HG02763 (cell line): ENCODE measurements at regions not wholly inside any gene's neighbourhood (a gene's known extent, or its start where the extent isn't known, plus 50 kb on each side); places are given as distances from the start of the nearest gene placed in this dataset.

ENCODE experiments used
- ATAC-seq: cut with Tn5 transposase; IDR thresholded peaks from one replicate; pipeline ENCODE4 v1.9.1; 2021; ENCODE audit warnings: mild to moderate bottlenecking, moderate library complexity; ENCODE audit not compliant: unreplicated experiment

- no peak for ATAC-seq
Measured at GRCh38 chr15:98139337-98139736, 178.8 kb downstream of the ARRDC4 start.

GRCh38 chr15:98142572-98142971 lies 182.1 kb downstream of the ARRDC4 start:
- ATAC-seq, result no peak

GRCh38 chr15:98143116-98143515 lies 182.6 kb downstream of the ARRDC4 start:
- no peak for ATAC-seq

- no peak for ATAC-seq
Measured at GRCh38 chr15:98144388-98144787, 183.9 kb downstream of the ARRDC4 start.

GRCh38 chr15:98146031-98146820 lies 185.7 kb downstream of the ARRDC4 start:
- no peak for ATAC-seq

GRCh38 chr15:98147415-98147814 lies 186.9 kb downstream of the ARRDC4 start:
- ATAC-seq, result no peak

- ATAC-seq, result no peak
Measured at GRCh38 chr15:98150084-98150483, 189.6 kb downstream of the ARRDC4 start.

GRCh38 chr15:98150536-98150935 lies 190.0 kb downstream of the ARRDC4 start:
- ATAC-seq, result no peak

- ATAC-seq, result no peak
Measured at GRCh38 chr15:98151096-98151495, 190.6 kb downstream of the ARRDC4 start.

GRCh38 chr15:98152156-98152555 lies 191.7 kb downstream of the ARRDC4 start:
- no peak for ATAC-seq

GRCh38 chr15:98154863-98155262 lies 194.4 kb downstream of the ARRDC4 start:
- no peak for ATAC-seq

- ATAC-seq, result no peak
Measured at GRCh38 chr15:98155356-98155755, 194.9 kb downstream of the ARRDC4 start.

GRCh38 chr15:98160236-98160635 lies 199.7 kb downstream of the ARRDC4 start:
- ATAC-seq, result peak; percentile 91

- ATAC-seq, result no peak
Measured at GRCh38 chr15:98163319-98164045, 203.0 kb downstream of the ARRDC4 start.

- no peak for ATAC-seq
Measured at GRCh38 chr15:98164571-98164970, 204.1 kb downstream of the ARRDC4 start.

- ATAC-seq, result no peak
Measured at GRCh38 chr15:98164986-98165385, 204.5 kb downstream of the ARRDC4 start.

- no peak for ATAC-seq
Measured at GRCh38 chr15:98167722-98168268, 207.3 kb downstream of the ARRDC4 start.

- no peak for ATAC-seq
Measured at GRCh38 chr15:98169551-98169950, 209.0 kb downstream of the ARRDC4 start.

GRCh38 chr15:98174286-98174685 lies 213.8 kb downstream of the ARRDC4 start:
- ATAC-seq, result no peak

GRCh38 chr15:98174841-98175240 lies 214.3 kb downstream of the ARRDC4 start:
- no peak for ATAC-seq

- ATAC-seq, result peak; percentile 60
Measured at GRCh38 chr15:98177966-98178592, 217.6 kb downstream of the ARRDC4 start.

GRCh38 chr15:98178861-98179260 lies 218.4 kb downstream of the ARRDC4 start:
- no peak for ATAC-seq
